SK-N-MC (cell line): ENCODE measurements at regions not wholly inside any gene's neighbourhood (a gene's known extent, or its start where the extent isn't known, plus 50 kb on each side); places are given as distances from the start of the nearest gene placed in this dataset.

Experiments
- EZH2 ChIP-seq: fragments of 200-600 bp; sonication (generic); IDR thresholded peaks from one replicate; pipeline ENCODE4 v1.6.1; 2017; ENCODE audit warnings: antibody characterized with exemption
- POLR2AphosphoS5 ChIP-seq: IDR thresholded peaks from 2 replicates; pipeline ENCODE4 v1.6.1; 2012; ENCODE audit warnings: mild to moderate bottlenecking, low read depth, low read length, borderline replicate concordance

DNA sequence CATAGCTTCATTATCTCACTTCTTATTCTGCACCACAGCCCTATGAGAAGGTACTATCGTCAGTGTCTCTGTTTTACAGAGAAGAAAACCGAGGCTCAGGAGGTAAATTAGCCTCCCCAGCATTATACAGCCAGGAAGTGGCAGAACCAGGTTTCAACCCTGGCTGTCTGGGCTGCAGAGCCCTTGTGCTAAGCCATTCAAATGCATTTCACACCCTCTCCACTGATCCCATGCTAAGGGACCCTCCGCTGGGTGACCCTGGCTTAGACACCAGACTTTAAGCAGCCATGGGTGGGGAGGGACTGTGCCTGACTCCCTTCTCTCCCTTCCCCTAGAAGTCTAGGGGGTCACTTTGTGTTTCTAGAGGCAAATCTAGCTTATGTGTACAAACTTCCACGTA lies 87.5 kb downstream of the RRAGC start:
- TF ChIP-seq POLR2AphosphoS5 (no peak), EZH2 (no peak)
